Sigmoid colon (tissue), 6 donors: ENCODE measurements at regions not wholly inside any gene's neighbourhood (a gene's known extent, or its start where the extent isn't known, plus 50 kb on each side); places are given as distances from the start of the nearest gene placed in this dataset.

Source experiments
- DNase-seq: peaks from one replicate; pipeline ENCODE4 v3.0.0-alpha.2; 2019
- H3K27ac ChIP-seq, 4 donors: fragments of 200-600 bp; sonication (generic); one replicate each; pipeline ENCODE4 v1.5.1; 2016 to 2019; ENCODE audit warnings: mild to moderate bottlenecking in 1 of 4
- H3K27me3 ChIP-seq, 3 donors: fragments of 200-600 bp; sonication (generic); one replicate each; pipeline ENCODE4 v1.5.1; 2019; ENCODE audit warnings: mild to moderate bottlenecking in 1 of 3
- H3K36me3 ChIP-seq, 4 donors: fragments of 200-600 bp; sonication (generic); one replicate each; pipeline ENCODE4 v1.5.1; 2016 to 2019
- H3K4me1 ChIP-seq, 4 donors: fragments of 200-600 bp; sonication (generic); one replicate each; pipeline ENCODE4 v1.5.1; 2017 to 2019
- H3K4me3 ChIP-seq, 4 donors: fragments of 200-600 bp; sonication (generic); one replicate each; pipeline ENCODE4 v1.5.1; 2017 to 2019; ENCODE audit warnings: mild to moderate bottlenecking in 2 of 4, moderate library complexity in 1 of 4
- H3K9me3 ChIP-seq, 4 donors: fragments of 200-600 bp in 3 of 4; sonication (generic) in 3 of 4; one replicate each; pipeline versions ENCODE4 v1.5.1 to v1.6.1; 2013 to 2019
- EP300 ChIP-seq, 4 donors: sonication (generic); formaldehyde crosslinking; IDR thresholded peaks; one replicate each; pipeline ENCODE4 v1.6.1; 2017; ENCODE audit warnings: antibody characterized with exemption in 4 of 4
- POLR2A ChIP-seq, 2 donors: fragments of 450-650 bp; IDR thresholded peaks; one replicate each; pipeline ENCODE4 v1.6.1; 2016; ENCODE audit warnings: antibody characterized with exemption in 2 of 2, mild to moderate bottlenecking in 2 of 2, moderate library complexity in 2 of 2
- POLR2AphosphoS5 ChIP-seq, 4 donors: sonication (generic); formaldehyde crosslinking; IDR thresholded peaks; one replicate each; pipeline ENCODE4 v1.6.1; 2017; ENCODE audit warnings: antibody characterized with exemption in 4 of 4
- WGBS, 2 donors: extraction: QIAGEN DNeasy Blood & Tissue Kit; methylation state at CpG; one replicate each; pipeline ENCODE4 v1.1.7; 2013; 5-methylcytosine and 5-hydroxymethylcytosine counted together
- intact Hi-C: fragments of 100-400 bp; cut with DNase I; formaldehyde crosslinking; loops from one replicate; pipeline ENCODE4 v1.15.1; 2023
- TF ChIP-seq, protein P1 (sequence below), 4 experiments: fragments of 450-650 bp in 3 of 4; fragments of 200-600 bp in 1 of 4; IDR thresholded peaks; one replicate each; pipeline ENCODE4 v1.5.1; 2016 to 2019; ENCODE audit warnings: antibody characterized with exemption in 4 of 4, mild to moderate bottlenecking in 3 of 4, moderate library complexity in 2 of 4
- donor health status: healthy with polysubstance abuse.
- donor health status: healthy.

- H3K4me1 ChIP-seq = no peaks in the 10 kb centered on the region
- WGBS, 2 donors = 96 to 98% methylated on average over 2 of the region's 2 CpGs
- no peaks in the 10 kb centered on the region for H3K27me3 ChIP-seq
- H3K36me3 ChIP-seq = no peaks in the 10 kb centered on the region
- no peaks in the 10 kb centered on the region for H3K9me3 ChIP-seq
- DNase-seq = no peak
- intact Hi-C loops = no loop called here
- TF ChIP-seq EP300 (IDR thresholded peaks at IDR 0.05) (no peak), POLR2A (IDR thresholded peaks at IDR 0.05) (no peak), POLR2AphosphoS5 (IDR thresholded peaks at IDR 0.05) (no peak)
- TF ChIP-seq, protein P1, sequence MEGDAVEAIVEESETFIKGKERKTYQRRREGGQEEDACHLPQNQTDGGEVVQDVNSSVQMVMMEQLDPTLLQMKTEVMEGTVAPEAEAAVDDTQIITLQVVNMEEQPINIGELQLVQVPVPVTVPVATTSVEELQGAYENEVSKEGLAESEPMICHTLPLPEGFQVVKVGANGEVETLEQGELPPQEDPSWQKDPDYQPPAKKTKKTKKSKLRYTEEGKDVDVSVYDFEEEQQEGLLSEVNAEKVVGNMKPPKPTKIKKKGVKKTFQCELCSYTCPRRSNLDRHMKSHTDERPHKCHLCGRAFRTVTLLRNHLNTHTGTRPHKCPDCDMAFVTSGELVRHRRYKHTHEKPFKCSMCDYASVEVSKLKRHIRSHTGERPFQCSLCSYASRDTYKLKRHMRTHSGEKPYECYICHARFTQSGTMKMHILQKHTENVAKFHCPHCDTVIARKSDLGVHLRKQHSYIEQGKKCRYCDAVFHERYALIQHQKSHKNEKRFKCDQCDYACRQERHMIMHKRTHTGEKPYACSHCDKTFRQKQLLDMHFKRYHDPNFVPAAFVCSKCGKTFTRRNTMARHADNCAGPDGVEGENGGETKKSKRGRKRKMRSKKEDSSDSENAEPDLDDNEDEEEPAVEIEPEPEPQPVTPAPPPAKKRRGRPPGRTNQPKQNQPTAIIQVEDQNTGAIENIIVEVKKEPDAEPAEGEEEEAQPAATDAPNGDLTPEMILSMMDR (IDR thresholded peaks at IDR 0.05) = no peak
- H3K4me3 ChIP-seq = no peak overlapping the region
- H3K27ac ChIP-seq = no peak overlapping the region
Observed at GRCh38 chr3:20648921-20649381, 462.9 kb upstream of the SGO1 start.

DNA sequence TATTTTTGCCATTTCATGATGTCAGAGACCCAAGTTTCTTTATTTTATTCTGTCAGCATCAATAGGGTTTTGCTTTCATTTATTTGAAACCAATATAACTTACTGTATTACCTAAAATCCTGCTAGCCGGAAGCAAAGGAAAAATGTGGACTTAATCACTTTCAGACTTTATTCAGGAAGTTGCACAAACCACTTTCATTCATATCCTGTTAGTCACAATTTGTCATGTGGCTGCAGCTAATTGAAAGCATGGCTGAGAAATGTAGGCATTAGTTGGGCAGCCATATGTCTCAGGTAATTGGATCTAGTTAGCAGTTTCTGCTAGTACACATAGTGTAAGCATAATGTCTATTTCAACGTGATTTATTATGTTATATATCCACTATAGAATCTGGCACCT is 462.3 kb upstream of the SGO1 start:
- H3K27ac ChIP-seq = no peak overlapping the region
- H3K27me3 ChIP-seq = no peaks in the 10 kb centered on the region
- no peaks in the 10 kb centered on the region for H3K4me1 ChIP-seq
- H3K9me3 ChIP-seq = no peaks in the 10 kb centered on the region
- no peaks in the 10 kb centered on the region for H3K36me3 ChIP-seq
- H3K4me3 ChIP-seq = no peak overlapping the region
- intact Hi-C loops = no loop called here
- DNase-seq = no peak
- no peak for TF ChIP-seq POLR2A (IDR thresholded peaks at IDR 0.05)
- no peak for TF ChIP-seq POLR2AphosphoS5 (IDR thresholded peaks at IDR 0.05)
- TF ChIP-seq, protein P1 (IDR thresholded peaks at IDR 0.05) = no peak
- no peak for TF ChIP-seq EP300 (IDR thresholded peaks at IDR 0.05)
- WGBS, 2 donors = 70 to 73% methylated on average over 2 of the region's 2 CpGs

DNA sequence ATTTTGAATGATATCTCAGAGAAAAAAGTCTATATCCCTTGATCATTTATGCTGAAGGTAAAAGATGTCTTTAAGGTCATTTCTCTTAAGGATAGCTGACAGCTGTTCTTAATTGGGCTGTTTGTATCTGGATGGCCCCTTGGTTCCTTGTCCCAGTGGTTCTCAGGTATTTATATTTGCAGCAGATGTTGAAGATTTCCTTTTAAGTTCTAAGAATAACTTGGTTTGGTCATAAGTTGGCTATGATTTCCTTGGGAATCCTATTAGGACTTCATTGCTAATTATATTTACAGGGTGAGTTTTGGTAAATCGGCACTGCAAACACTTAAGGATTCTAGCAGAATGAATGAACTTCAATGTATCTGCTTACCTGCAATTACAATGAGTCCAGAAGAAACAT is 460.4 kb upstream of the SGO1 start:
- 94 to 97% methylated on average over 1 of the region's 1 CpG for WGBS, 2 donors
- Histone ChIP-seq H3K4me1 (no peaks in the 10 kb centered on the region), H3K27me3 (no peaks in the 10 kb centered on the region), H3K4me3 (no peak overlapping the region), H3K9me3 (no peaks in the 10 kb centered on the region), H3K36me3 (no peaks in the 10 kb centered on the region), H3K27ac (no peak overlapping the region)
- TF ChIP-seq POLR2AphosphoS5 (IDR thresholded peaks at IDR 0.05) = no peak
- no peak for TF ChIP-seq EP300 (IDR thresholded peaks at IDR 0.05)
- TF ChIP-seq POLR2A (IDR thresholded peaks at IDR 0.05) = no peak
- TF ChIP-seq, protein P1 (IDR thresholded peaks at IDR 0.05) = no peak
- DNase-seq = no peak
- intact Hi-C loops = no loop called here

DNA sequence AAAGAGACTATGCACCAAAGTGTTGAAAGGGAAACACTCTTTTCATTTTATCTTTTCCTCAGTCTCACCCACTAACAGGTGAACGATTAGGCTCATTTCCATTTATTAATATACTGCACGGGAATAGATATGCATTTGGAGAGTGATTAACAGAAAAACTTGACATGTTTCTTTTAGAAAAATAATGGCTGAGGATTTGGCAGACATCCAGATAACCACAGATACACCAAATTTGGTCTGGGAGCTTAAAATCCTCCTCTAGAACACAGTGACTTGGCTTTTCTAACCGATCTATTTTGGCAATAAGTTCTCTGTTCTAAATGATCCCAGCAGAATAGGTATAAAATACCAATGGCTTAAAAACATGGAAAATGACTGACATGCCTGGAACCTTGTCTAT is 459.3 kb upstream of the SGO1 start:
- Histone ChIP-seq H3K9me3 (no peaks in the 10 kb centered on the region), H3K27me3 (no peaks in the 10 kb centered on the region), H3K4me3 (no peak overlapping the region), H3K4me1 (no peaks in the 10 kb centered on the region), H3K27ac (no peak overlapping the region), H3K36me3 (no peaks in the 10 kb centered on the region)
- intact Hi-C loops = no loop called here
- TF ChIP-seq, protein P1 (IDR thresholded peaks at IDR 0.05) = no peak
- no peak for DNase-seq
- 58 to 70% methylated on average over 3 of the region's 3 CpGs for WGBS, 2 donors

- TF ChIP-seq EP300 (IDR thresholded peaks at IDR 0.05) (no peak), POLR2AphosphoS5 (IDR thresholded peaks at IDR 0.05) (no peak), POLR2A (IDR thresholded peaks at IDR 0.05) (no peak)
- TF ChIP-seq, protein P1 (IDR thresholded peaks at IDR 0.05) = no peak
- Histone ChIP-seq H3K4me3 (no peak overlapping the region), H3K27me3 (no peaks in the 10 kb centered on the region), H3K36me3 (no peaks in the 10 kb centered on the region), H3K9me3 (no peaks in the 10 kb centered on the region), H3K27ac (no peak overlapping the region), H3K4me1 (no peaks in the 10 kb centered on the region)
- intact Hi-C loops = no loop called here
- DNase-seq = no peak
Observed at GRCh38 chr3:20637729-20638128, 451.7 kb upstream of the SGO1 start.
